ENCODE measurements at regions not wholly inside any gene's neighbourhood (a gene's known extent, or its start where the extent isn't known, plus 50 kb on each side); places are given as distances from the start of the nearest gene placed in this dataset.

DNA sequence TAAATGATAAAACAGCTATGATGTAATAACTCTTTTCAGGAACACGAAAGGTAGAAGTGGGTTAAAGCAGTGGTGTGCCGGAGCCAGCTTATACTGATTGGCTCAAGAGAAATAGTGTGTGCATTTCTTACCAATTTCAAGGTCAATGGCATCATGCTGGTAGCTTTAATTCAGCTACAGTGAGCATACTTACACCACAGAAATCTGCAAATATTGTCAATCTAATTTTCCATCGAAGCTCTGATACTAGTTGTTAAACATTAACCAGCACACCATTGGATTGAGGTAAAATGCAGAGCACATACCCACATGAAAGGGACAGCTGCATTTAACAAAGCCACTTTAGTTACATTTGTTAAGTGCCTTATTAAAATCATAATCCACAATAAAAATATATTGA lies 225.7 kb downstream of the KCNC2 start:
- no peak overlapping the region for H3K4me3 ChIP-seq (ENCODE audit: low read depth, low read length)
- no peak for TF ChIP-seq CTCF (IDR thresholded peaks at IDR 0.05; ENCODE audit: insufficient read depth, low read depth, low read length, missing control alignments)
- DNase-seq (ENCODE audit: low read depth) = no peak

GRCh38 chr12:74984631-74985030 lies 225.0 kb downstream of the KCNC2 start:
- DNase-seq (ENCODE audit: low read depth) = no peak
- TF ChIP-seq CTCF (IDR thresholded peaks at IDR 0.05; ENCODE audit: insufficient read depth, low read depth, low read length, missing control alignments) = no peak
- no peak overlapping the region for H3K4me3 ChIP-seq (ENCODE audit: low read depth, low read length)

GRCh38 chr12:74985293-74985985 lies 224.2 kb downstream of the KCNC2 start:
- DNase-seq (ENCODE audit: low read depth) = no peak
- no peak for TF ChIP-seq CTCF (IDR thresholded peaks at IDR 0.05; ENCODE audit: insufficient read depth, low read depth, low read length, missing control alignments)
- no peak overlapping the region for H3K4me3 ChIP-seq (ENCODE audit: low read depth, low read length)

GRCh38 chr12:74985986-74986319 lies 223.7 kb downstream of the KCNC2 start:
- TF ChIP-seq CTCF (IDR thresholded peaks at IDR 0.05; ENCODE audit: insufficient read depth, low read depth, low read length, missing control alignments) = no peak
- H3K4me3 ChIP-seq (ENCODE audit: low read depth, low read length) = no peak overlapping the region
- no peak for DNase-seq (ENCODE audit: low read depth)

DNA sequence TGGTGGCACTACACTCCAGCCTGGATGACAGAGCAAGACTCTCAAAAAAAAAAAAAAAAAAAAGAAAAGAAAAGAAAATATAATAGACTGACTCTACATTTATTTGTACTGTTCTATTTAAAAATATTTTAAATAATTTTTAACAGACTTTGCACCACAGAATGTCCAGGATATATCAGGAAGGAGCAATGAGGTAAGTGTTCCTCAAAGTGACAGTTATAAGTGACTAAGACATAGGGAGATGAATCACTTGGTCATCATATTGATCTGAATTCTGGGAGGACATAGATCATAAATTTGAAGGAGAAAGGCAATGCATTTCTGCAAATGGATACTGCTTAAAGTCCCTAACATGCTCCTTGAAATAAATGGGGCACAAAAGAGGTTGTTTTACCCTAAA lies 221.5 kb downstream of the KCNC2 start:
- DNase-seq (ENCODE audit: low read depth) = no peak
- TF ChIP-seq CTCF (IDR thresholded peaks at IDR 0.05; ENCODE audit: insufficient read depth, low read depth, low read length, missing control alignments) = no peak
- no peak overlapping the region for H3K4me3 ChIP-seq (ENCODE audit: low read depth, low read length)
